ENCODE measurements at regions not wholly inside any gene's neighbourhood (a gene's known extent, or its start where the extent isn't known, plus 50 kb on each side); places are given as distances from the start of the nearest gene placed in this dataset.
"Not testable (repeated sequence)": the region's sequence is repeated elsewhere in the genome, so short reads cannot be mapped to it uniquely, and the experiment has no call there.

DNA sequence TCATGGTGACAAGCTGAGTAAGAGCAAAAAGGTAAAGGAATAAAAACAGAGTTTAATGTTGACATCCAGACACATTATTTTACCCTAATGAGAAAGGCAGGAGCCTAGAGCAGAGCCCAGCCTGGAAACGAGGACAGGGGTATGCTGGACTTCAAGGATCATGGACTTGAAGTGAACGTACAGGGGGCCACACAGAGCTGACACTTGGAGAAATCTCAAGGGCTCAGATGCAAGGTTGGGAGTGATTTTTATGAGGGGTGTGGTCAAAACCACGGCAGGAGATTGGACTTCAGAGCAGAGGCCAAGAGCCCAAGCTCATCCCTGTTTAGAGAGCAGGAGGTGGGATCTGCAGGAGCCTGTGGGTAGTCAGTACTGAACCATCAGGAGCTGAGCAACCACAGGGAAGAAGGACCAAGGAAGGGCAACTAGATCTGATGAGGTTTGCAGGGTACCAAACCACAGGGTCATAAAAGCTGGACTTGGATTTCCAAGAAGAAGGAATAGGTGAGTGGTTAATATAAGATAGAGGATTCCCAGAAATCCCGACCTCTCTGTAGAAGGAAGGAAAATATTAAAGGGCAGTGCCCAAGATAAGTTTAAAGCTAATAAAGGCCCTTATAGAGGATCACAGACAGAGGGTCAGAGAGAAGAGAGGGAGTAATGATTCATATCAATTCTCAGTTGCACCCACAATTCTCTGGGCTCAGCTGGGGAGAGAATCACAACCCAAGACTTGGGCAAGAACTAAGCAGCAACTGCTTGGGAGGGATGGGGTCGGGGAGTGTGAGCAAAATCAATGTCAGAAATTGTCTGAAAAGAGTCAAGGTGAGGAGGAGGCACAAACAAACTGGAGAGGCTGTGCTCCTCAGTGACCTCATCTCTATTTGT is 331.7 kb downstream of the SOX9 start:
- Histone ChIP-seq H3K36me3 (ENCODE audit: control insufficient read depth, insufficient read depth, low read length) (no peaks in the 10 kb centered on the region), H3K9ac (ENCODE audit: low read length) (no peak overlapping the region), H3K4me1 (ENCODE audit: control insufficient read depth, insufficient read depth, low read length) (peaks cover 42% of the 10 kb centered on the region), H3K4me3 (ENCODE audit: low read length) (no peak overlapping the region), H3K9me3 (ENCODE audit: control insufficient read depth, low read length) (no peaks in the 10 kb centered on the region), H3K27me3 (ENCODE audit: control insufficient read depth, insufficient read depth, low read length) (no peaks in the 10 kb centered on the region)

DNA sequence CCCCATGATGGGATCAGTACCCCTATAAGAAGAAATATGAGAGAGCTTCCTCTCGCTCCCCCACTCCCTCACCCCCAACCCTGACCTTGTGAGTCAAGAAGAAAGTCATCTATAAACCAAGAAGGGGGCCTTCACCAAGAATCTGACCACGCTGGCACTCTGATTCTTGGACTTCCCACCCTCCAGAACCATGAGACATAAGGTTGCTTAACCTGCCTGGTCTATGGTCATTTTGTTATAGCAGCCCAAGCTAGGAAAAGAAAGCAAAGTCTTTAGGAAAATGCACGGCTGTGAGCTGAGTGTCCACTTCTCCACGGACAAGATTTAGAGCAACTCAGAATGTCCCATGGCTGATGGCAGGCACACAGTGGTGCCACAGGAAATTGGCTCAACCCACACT is 333.5 kb downstream of the SOX9 start:
- Histone ChIP-seq H3K4me3 (ENCODE audit: low read length) (no peak overlapping the region), H3K27me3 (ENCODE audit: control insufficient read depth, insufficient read depth, low read length) (no peaks in the 10 kb centered on the region), H3K9me3 (ENCODE audit: control insufficient read depth, low read length) (no peaks in the 10 kb centered on the region), H3K9ac (ENCODE audit: low read length) (no peak overlapping the region), H3K4me1 (ENCODE audit: control insufficient read depth, insufficient read depth, low read length) (peaks cover 53% of the 10 kb centered on the region), H3K36me3 (ENCODE audit: control insufficient read depth, insufficient read depth, low read length) (no peaks in the 10 kb centered on the region)

GRCh38 chr17:72455562-72455961 is 334.7 kb downstream of the SOX9 start:
- Histone ChIP-seq H3K9me3 (ENCODE audit: control insufficient read depth, low read length) (no peaks in the 10 kb centered on the region), H3K9ac (ENCODE audit: low read length) (peak overlapping the region; percentile 25), H3K4me1 (ENCODE audit: control insufficient read depth, insufficient read depth, low read length) (peaks cover 64% of the 10 kb centered on the region), H3K27me3 (ENCODE audit: control insufficient read depth, insufficient read depth, low read length) (no peaks in the 10 kb centered on the region), H3K4me3 (ENCODE audit: low read length) (no peak overlapping the region), H3K36me3 (ENCODE audit: control insufficient read depth, insufficient read depth, low read length) (no peaks in the 10 kb centered on the region)

GRCh38 chr17:72456075-72456474 is 335.3 kb downstream of the SOX9 start:
- peak overlapping the region; percentile 25 for H3K9ac ChIP-seq (ENCODE audit: low read length)
- no peaks in the 10 kb centered on the region for H3K36me3 ChIP-seq (ENCODE audit: control insufficient read depth, insufficient read depth, low read length)
- H3K9me3 ChIP-seq (ENCODE audit: control insufficient read depth, low read length), result no peaks in the 10 kb centered on the region
- H3K4me3 ChIP-seq (ENCODE audit: low read length), result no peak overlapping the region
- peaks cover 69% of the 10 kb centered on the region for H3K4me1 ChIP-seq (ENCODE audit: control insufficient read depth, insufficient read depth, low read length)
- H3K27me3 ChIP-seq (ENCODE audit: control insufficient read depth, insufficient read depth, low read length), result no peaks in the 10 kb centered on the region

GRCh38 chr17:72457712-72458111 is 336.9 kb downstream of the SOX9 start:
- no peaks in the 10 kb centered on the region for H3K27me3 ChIP-seq (ENCODE audit: control insufficient read depth, insufficient read depth, low read length)

GRCh38 chr17:72458301-72458700 is 337.5 kb downstream of the SOX9 start:
- Histone ChIP-seq H3K9me3 (ENCODE audit: control insufficient read depth, low read length) (no peaks in the 10 kb centered on the region), H3K27me3 (ENCODE audit: control insufficient read depth, insufficient read depth, low read length) (no peaks in the 10 kb centered on the region), H3K4me1 (ENCODE audit: control insufficient read depth, insufficient read depth, low read length) (peaks cover 76% of the 10 kb centered on the region), H3K4me3 (ENCODE audit: low read length) (no peak overlapping the region), H3K36me3 (ENCODE audit: control insufficient read depth, insufficient read depth, low read length) (no peaks in the 10 kb centered on the region), H3K9ac (ENCODE audit: low read length) (no peak overlapping the region)

More at GRCh38 chr17:72457712-72458111, 336.9 kb downstream of the SOX9 start:
- H3K9ac ChIP-seq (ENCODE audit: low read length), result no peak overlapping the region
- H3K36me3 ChIP-seq (ENCODE audit: control insufficient read depth, insufficient read depth, low read length), result no peaks in the 10 kb centered on the region
- H3K9me3 ChIP-seq (ENCODE audit: control insufficient read depth, low read length), result no peaks in the 10 kb centered on the region
- H3K4me1 ChIP-seq (ENCODE audit: control insufficient read depth, insufficient read depth, low read length), result peaks cover 79% of the 10 kb centered on the region
- no peak overlapping the region for H3K4me3 ChIP-seq (ENCODE audit: low read length)

DNA sequence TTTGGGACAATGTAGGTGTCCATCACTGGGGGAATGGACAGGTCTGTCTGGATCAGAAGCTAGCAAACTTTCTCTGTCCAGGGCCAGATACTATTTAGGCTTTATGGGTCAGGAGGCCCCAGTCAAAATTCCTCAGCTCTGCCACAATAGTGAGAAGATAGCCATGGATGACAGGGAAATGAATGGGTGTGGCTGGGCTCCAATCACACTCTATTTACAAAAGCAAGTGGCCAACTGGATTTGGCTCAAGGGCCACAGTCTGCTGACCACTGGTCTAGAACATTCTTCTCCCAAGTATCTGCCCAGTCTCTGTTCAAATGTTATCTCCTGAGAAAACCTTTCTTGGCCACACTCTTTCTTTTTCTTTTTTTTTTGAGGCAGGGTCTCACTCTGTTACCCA is 339.9 kb downstream of the SOX9 start:
- Histone ChIP-seq H3K36me3 (ENCODE audit: control insufficient read depth, insufficient read depth, low read length) (no peaks in the 10 kb centered on the region), H3K9me3 (ENCODE audit: control insufficient read depth, low read length) (no peaks in the 10 kb centered on the region), H3K4me1 (ENCODE audit: control insufficient read depth, insufficient read depth, low read length) (peaks cover 85% of the 10 kb centered on the region), H3K27me3 (ENCODE audit: control insufficient read depth, insufficient read depth, low read length) (no peaks in the 10 kb centered on the region), H3K4me3 (ENCODE audit: low read length) (no peak overlapping the region), H3K9ac (ENCODE audit: low read length) (peak overlapping the region; percentile 2)

DNA sequence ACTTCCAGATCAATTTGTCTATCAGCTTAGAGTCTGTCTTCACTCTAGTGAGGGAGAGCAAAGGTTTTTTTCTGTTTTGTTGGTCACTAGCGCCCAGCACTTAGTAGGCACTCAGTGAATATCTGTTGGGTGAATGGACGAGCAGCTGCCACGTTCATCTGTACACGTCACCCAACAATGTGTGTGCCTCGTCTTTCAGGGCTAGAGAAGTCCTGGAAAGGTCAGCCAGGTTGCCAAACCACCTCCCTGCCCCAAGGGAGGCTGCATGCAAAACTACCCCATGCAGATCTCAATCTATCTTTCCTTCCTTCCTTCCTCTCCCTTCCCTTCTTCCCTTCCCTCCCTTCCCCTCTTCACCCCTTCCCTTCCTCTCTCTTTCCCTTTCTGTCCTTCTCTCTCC is 340.9 kb downstream of the SOX9 start:
- no peak overlapping the region for H3K9ac ChIP-seq (ENCODE audit: low read length)
- H3K9me3 ChIP-seq (ENCODE audit: control insufficient read depth, low read length), result no peaks in the 10 kb centered on the region
- H3K4me1 ChIP-seq (ENCODE audit: control insufficient read depth, insufficient read depth, low read length), result peaks cover 86% of the 10 kb centered on the region
- H3K36me3 ChIP-seq (ENCODE audit: control insufficient read depth, insufficient read depth, low read length), result no peaks in the 10 kb centered on the region
- no peaks in the 10 kb centered on the region for H3K27me3 ChIP-seq (ENCODE audit: control insufficient read depth, insufficient read depth, low read length)
- no peak overlapping the region for H3K4me3 ChIP-seq (ENCODE audit: low read length)

GRCh38 chr17:72462407-72462806 is 341.6 kb downstream of the SOX9 start:
- Histone ChIP-seq H3K4me3 (ENCODE audit: low read length) (no peak overlapping the region), H3K36me3 (ENCODE audit: control insufficient read depth, insufficient read depth, low read length) (no peaks in the 10 kb centered on the region), H3K9ac (ENCODE audit: low read length) (no peak overlapping the region), H3K27me3 (ENCODE audit: control insufficient read depth, insufficient read depth, low read length) (no peaks in the 10 kb centered on the region), H3K4me1 (ENCODE audit: control insufficient read depth, insufficient read depth, low read length) (peaks cover 92% of the 10 kb centered on the region), H3K9me3 (ENCODE audit: control insufficient read depth, low read length) (no peaks in the 10 kb centered on the region)

DNA sequence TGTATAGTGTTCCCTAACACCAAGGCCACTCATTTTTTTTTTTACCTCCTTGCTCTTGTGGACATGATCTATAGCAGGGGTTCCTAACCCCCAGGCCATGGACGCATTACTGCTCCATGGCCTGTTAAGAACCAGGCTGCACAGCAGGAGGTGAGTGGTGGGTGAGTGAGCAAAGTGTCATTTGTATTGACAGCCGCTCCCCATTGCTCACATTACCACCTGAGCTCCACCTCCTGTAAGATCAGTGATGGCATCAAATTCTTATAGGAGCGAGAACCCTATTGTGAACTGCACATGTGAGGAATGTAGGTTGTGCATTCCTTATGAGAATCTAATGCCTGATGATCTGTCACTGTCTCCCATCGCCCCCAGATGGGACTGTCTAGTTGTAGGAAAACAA is 342.0 kb downstream of the SOX9 start:
- Histone ChIP-seq H3K9ac (ENCODE audit: low read length) (no peak overlapping the region), H3K27me3 (ENCODE audit: control insufficient read depth, insufficient read depth, low read length) (no peaks in the 10 kb centered on the region), H3K4me3 (ENCODE audit: low read length) (no peak overlapping the region), H3K9me3 (ENCODE audit: control insufficient read depth, low read length) (no peaks in the 10 kb centered on the region), H3K4me1 (ENCODE audit: control insufficient read depth, insufficient read depth, low read length) (peaks cover 94% of the 10 kb centered on the region), H3K36me3 (ENCODE audit: control insufficient read depth, insufficient read depth, low read length) (no peaks in the 10 kb centered on the region)

GRCh38 chr17:72463287-72464102 is 342.7 kb downstream of the SOX9 start:
- no peaks in the 10 kb centered on the region for H3K9me3 ChIP-seq (ENCODE audit: control insufficient read depth, low read length)
- H3K36me3 ChIP-seq (ENCODE audit: control insufficient read depth, insufficient read depth, low read length), result no peaks in the 10 kb centered on the region
- no peaks in the 10 kb centered on the region for H3K27me3 ChIP-seq (ENCODE audit: control insufficient read depth, insufficient read depth, low read length)
- no peak overlapping the region for H3K4me3 ChIP-seq (ENCODE audit: low read length)
- H3K4me1 ChIP-seq (ENCODE audit: control insufficient read depth, insufficient read depth, low read length), result peaks cover 94% of the 10 kb centered on the region
- peak overlapping the region; percentile 78 for H3K9ac ChIP-seq (ENCODE audit: low read length)

DNA sequence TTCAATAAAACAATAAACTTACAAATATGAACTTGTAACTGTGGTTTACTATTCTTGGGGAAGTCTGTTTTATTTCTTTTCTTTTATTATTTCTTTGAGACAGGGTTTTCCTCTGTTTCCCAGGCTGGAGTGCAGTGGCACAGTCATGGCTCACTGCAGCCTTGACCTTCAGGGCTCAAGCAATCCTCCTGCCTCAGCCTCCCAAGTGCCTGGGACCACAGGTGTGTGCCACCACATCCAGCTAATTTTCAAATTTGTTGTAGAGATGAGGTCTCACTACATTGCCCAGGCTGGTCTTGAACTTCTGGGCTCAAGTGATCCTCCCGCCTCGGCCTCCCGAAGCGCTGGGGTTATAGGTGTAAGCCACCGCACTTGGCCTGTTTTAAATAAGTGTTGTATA is 343.4 kb downstream of the SOX9 start:
- H3K36me3 ChIP-seq (ENCODE audit: control insufficient read depth, insufficient read depth, low read length); H3K27me3 ChIP-seq (ENCODE audit: control insufficient read depth, insufficient read depth, low read length); H3K9me3 ChIP-seq (ENCODE audit: control insufficient read depth, low read length); H3K4me3 ChIP-seq (ENCODE audit: low read length): not testable (repeated sequence)
- H3K4me1 ChIP-seq (ENCODE audit: control insufficient read depth, insufficient read depth, low read length), result peaks cover 94% of the 10 kb centered on the region
- peak overlapping the region; percentile 78 for H3K9ac ChIP-seq (ENCODE audit: low read length)
